ENCODE measurements at regions not wholly inside any gene's neighbourhood (a gene's known extent, or its start where the extent isn't known, plus 50 kb on each side); places are given as distances from the start of the nearest gene placed in this dataset.
"Not testable (repeated sequence)": the region's sequence is repeated elsewhere in the genome, so short reads cannot be mapped to it uniquely, and the experiment has no call there.

DNA sequence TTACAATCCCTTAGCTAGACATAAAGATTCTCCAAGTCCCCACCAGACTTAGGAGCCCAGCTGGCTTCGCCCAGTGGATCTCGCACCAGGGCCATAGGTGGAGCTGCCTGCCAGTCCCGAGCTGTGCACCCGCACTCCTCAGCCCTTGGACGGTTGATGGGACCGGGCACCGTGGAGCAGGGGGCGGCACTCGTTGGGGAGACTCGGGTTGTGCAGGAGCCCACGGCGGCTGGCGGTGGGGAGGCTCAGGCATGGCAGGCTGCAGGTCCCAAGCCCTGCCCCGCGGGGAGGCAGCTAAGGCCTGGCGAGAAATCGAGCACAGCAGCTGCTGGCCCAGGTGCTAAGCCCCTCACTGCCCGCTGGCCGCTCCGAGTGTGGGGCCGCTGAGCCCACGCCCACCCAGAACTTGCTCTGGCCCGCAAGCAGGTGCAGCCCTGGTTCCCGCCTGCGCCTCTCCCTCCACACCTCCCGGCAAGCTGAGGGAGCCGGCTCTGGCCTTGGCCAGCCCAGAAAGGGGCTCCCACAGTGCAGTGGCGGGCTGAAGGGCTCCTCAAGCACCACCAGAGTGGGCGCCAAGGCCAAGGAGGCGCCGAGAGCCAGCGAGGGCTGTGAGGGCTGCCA, 275.0 kb upstream of the PDE3A start:
- not testable (repeated sequence) for DNase-seq

DNA sequence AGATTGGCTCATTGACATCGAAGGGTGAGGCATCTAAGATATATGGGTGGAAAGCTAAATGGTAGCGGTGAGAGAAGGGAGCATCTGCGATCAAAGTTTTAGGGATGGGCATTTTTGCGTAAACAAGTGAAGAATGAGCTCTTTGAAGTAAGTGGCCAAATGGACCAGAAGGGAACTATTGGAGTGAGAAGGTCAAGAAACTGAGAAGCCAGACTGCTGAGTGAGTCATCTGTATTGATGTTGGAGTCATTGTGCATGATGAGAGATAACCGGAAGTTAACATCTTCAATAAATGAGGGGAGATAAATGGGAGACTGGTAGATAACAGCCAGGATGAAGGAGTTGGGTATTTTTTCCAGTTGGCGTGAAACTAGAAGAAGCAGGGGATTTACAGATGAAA, 271.9 kb upstream of the PDE3A start:
- no peak for DNase-seq

DNA sequence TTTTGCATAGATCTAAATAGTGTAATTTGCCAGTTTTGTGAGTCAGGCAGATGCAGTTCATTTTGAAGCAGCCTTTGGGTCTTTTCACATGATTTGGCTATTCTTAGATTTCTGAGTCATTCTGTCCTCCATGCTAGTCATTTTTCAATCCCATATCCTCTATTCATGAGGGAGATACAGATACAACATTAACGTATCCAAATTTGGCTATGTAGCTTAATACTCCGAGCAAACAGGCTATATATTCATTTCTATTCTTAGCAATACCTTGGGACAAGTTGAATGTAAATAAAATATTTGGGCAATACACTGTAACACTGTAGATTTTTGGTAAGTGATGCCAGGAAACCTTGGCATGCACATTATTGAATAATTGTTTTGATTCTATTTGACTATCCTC, 270.7 kb upstream of the PDE3A start:
- no peak for DNase-seq

DNA sequence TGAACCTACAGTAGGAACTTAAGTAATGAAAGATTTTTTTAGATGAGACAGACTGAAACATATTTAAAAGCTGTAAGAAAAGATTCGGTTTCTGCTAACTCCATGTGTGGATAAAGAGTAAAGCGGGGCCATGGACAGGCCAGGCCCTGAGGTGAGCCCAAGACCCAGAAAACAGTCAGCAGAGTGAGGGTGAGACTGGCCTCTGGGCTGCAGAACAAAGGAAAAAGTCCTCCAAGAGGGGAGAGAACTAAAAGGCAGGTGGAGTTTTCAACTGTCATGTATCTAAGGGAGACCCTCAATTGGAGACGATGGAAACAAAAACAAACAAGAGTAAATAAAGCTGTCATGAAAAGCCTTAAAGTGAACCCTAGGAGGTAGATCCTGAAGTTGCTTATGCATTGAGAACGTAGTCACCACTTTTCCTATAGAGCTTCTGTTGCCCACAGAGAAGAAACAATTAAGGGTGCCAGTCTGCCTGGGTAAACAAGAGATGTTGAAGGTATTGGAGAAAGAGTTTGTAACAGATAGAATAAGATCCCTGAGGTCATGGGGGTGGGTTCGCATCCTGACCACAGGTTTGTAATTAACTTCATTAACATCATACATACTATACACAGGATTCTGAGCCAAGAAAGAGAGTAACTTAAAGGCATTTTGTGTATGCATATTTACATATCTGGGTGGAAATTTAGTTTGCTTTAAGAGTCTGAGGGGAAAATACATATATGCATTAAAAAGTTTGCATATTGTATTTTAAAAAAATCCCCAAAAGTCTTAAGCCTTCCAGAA, 268.7 kb upstream of the PDE3A start:
- DNase-seq = no peak

DNA sequence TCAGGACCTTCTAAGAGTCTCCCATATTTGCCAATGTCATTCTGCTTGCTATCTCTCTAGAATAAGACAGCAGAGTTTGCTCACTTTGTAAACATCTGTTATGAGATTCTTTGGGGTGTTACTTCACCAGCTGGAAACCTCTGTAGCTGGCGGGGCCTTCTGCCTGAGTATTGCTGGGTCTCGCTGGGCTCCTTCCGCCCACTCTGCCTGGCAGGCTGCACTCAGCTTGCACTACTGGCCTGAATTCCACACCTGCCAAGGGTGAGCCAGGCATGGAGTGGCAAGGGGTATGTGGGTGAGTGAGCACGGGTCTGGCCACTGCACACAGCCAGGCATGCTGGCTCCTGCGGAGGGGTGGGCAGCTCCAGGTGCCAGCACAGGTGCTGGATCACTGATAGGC, 267.3 kb upstream of the PDE3A start:
- no peak for DNase-seq

DNA sequence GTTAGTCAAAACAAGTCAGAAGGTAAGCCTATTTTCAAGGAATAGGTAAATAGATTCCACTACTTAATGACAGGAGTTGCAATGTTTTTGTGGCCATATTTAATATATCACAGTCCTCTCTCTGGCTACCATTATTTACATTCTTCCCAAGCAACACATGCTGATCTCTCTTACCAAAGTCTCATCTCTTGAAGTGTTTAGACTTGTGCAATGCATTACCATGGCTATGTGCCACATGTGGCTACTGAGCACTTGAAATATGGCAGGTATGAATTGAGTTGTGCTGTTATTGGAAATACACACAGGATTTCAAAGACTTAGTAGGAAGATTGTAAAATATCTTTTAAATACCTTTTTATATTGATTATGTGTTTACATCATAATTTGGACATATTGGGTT, 262.4 kb upstream of the PDE3A start:
- no peak for DNase-seq

DNA sequence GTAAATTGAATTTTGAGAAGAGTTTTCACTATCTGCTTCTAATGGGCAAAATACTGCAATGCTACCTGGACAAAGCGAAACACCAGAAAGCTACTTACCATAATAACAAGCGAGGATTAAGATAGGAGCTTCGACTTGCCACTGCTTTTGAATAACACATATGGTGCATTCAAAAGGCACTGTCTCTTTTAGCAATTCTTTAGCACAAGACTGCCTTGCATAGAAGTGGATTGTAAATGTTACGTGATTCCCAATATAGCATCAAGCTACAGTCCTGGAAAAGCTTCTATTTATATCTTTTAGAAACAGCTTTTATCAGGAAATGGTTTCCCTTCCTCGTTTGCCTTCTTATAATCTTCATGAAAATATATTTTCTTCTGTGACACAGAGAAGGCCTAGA, 258.7 kb upstream of the PDE3A start:
- DNase-seq = no peak

DNA sequence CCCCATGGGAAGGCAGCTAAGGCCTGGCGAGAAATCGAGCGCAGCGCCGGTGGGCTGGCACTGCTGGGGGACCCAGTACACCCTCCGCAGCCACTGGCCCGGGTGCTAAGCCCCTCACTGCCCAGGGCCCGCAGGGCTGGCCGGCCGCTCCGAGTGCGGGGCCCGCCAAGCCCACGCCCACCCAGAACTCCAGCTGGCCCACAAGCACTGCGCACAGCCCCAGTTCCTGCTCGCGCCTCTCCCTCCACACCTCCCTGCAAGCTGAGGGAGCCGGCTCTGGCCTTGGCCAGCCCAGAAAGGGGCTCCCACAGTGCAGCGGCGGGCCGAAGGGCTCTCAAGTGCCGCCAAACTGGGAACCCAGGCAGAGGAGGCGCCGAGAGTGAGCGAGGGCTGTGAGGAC, 253.0 kb upstream of the PDE3A start:
- not testable (repeated sequence) for DNase-seq

DNA sequence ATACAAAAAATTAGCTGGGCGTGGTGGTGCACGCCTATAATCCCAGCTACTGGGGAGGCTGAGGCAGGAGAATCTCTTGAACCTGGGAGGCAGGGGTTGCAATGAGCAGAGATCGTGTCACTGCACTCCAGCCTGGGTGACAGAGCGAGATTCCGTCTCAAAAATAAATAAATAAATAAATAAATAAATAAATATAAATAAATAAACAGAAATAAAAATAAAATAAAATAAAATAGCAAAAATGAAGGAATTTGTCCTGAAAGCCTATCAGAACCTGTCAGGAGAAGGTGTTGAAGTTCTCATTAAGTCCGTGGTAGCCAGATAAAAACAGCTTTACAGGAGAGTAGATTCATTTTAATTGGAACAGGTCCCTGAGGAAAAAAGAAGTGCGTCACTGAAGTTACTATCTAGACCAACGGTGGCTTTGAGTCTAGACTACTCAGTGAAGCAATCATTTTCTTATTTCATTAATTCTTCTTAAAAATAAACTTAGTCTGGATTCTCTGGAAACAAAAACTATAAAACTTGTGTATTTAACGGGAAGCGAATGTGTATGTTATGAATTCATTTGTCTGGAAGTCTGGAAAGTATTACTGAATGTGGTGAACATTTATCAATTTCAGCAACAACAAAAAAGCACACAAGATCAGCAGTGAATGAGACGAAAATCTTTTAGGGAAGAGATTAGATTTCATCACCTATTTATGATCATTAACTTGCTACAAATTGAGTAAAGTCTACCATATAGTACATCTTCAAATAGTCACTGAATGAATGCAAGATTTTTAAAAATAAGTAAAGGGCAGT, 248.5 kb upstream of the PDE3A start:
- DNase-seq = no peak

DNA sequence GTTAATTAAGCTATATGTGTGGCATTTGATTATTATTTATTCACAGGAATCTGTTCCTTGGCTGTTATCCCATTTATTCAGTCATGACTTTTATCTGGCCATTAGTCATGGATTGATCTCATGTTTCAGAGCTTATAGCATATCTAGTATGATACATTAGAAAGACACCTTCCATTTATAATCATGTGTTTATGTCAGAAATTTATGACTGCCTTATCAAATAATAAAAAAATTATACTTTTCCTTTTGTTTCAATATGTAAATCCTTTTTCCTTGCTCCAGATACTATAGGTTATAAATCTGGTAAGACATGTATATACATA, 248.0 kb upstream of the PDE3A start:
- no peak for DNase-seq

DNA sequence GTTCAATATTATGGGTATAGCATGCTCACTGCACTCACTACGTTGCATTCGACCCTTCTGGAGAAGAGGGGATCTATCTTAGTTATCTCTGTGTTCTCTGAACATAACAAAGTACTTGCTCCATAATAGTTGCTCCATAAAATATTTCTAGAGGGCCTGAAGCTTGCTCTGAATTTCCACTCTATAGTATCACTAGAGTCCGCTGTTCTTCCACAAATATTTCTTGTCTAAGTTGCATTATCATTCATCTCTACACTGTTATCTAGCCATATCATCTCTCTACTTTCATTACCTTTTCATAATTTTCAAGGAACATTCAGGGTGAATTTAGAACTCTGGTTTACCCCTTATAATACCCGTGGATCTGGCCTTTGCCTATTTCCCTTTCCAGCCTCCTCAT, 246.1 kb upstream of the PDE3A start:
- no peak for DNase-seq

DNA sequence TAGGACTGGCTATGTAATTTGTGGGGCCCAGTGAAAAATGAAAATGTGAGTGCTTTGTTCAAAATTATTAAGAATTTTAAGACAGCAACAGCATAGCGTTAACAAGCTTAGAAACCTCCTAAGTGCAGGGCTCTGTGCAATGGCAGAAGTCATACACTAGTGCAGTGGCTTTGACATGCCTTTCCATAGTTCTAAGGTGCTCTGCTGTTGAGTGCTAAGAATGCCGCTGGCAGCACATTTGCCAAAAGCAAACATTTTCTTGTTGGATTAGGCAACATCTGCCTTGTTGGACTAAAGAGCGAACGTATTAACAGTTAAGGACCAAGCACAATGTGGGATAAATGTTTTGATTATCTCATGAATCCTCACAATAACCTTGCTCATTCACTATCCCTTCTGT, 244.9 kb upstream of the PDE3A start:
- DNase-seq = no peak

DNA sequence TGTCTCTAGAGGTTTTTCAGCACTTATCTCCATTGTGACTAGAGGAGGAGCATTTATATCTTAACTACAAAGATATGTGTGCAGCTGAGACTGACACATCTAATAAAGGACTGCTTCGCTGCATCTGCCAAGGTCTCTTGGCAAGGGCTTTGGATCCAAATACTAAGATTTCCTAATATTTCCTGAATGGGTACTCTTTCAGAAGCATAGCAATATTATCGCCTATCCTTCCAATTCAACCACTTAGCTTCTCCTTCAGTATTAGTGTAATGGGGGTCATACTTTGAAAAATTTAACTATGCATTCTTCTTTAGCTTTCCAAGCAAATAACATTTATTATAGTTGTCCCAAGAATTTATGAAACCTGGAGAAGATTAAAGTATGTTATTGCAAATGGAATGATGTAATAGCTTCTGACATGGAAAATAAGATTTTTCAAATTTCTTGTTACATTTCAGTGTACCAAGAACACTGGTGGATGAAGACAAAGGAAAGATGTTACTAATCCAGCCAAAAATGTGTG, 243.0 kb upstream of the PDE3A start:
- DNase-seq = no peak

DNA sequence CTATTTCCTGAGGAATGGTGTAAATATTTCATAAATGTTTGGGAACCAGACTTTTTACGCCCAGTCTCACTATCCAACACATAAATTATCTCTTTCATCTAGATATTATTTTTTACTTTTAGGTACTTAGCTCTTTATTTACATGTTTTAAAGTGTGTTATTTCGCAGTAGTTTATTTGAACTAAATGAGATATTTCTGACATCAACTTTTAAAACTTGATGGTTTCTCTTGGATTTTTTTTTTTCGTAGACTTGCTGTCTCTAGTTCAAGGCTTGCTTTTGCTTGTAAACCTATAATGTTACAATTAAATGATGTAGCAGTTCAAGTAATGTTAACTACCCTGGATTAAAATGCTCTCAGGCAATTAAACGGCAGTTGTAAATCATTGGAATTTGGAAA, 241.7 kb upstream of the PDE3A start:
- no peak for DNase-seq

DNA sequence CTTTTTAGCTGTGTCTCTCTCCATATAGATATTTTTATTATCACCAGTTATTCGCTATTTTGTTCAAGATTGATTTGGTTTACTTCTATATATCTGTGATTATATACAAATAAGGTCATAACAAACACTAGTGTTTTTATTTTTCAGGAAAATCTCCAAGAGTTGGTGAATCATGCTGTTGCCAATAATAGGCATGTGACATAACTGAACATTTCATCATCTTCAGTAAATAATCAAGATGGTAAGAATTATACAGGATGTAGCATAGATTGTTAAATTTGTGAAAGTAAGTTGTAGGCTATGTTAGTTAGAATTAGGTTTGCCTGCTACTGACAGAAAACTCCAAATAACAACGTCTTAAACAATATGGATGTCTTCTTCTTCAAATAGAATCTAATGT, 240.9 kb upstream of the PDE3A start:
- no peak for DNase-seq

DNA sequence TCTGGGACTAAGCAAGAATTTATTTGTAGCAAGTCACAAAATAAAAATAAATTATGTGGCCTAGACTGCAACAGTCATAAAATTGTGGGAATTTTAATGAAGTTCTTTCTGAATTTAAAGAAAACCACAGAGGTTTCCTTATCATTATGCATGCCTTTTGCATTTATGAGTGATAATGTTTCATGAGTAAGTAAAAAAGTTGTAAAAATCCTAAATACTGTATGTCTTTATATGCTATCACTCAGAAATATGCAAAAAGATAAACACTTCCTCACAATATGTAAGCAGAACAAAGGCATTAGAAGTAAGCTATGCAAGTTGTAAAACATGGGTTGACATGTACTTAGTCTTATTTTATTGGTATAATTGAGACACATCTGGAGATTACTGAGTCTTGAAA, 239.4 kb upstream of the PDE3A start:
- no peak for DNase-seq

DNA sequence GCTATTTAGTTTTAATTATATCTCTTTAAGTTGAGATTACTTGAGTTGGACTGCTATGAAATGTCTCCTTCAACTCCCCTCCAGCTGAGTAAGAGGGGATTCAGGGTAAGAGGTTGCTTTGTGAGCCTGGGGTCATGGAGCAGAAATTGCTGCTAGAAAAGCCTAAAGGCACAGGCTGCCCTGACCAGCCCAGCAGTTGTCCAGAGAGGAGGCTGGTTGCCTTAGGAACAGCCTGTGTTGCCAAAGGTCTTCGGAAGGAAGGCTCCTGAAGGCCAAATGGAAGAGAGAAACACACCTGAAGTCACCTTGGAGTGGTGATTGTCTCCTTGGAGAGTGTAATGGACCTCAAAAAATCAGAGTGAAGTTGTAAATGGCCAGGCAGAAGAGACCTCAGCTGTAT, 235.5 kb upstream of the PDE3A start:
- DNase-seq = no peak

DNA sequence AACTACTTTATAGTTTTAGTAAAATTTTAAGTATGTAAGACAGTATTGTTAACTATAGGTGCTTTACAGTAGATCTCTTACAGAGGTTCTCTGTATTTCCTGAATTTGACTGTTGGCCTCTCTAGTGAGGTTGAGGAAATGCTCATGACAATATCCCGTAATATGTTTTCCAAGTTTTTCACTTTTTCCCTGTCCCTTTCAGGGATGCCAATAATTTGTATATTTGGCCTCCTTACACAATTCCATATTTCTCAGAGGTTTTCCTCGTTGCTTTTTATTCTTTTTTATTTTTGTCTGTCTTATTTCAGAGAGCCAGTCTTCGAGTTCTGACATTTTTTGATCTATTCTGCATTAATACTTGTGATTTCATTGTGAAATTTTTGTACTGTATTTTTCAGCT, 233.7 kb upstream of the PDE3A start:
- DNase-seq = no peak

DNA sequence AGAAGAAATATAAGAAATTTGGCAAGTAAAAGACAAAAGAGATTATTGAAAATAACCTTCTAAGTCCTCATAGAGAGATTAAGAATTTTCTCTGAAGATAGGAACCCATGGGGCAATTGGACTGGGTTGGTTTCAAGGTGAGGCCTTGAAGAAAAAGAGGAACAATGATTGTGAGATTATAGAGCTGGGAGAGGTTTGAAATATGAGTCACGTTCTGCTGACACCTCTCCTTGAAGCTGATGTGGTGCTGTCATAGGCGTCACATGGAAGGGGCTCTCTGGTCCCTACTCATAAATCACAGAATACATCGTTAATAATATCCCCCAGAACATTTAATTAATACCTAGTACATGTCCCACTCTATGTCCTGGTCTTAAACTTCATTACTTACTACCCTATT, 227.6 kb upstream of the PDE3A start:
- no peak for DNase-seq

DNA sequence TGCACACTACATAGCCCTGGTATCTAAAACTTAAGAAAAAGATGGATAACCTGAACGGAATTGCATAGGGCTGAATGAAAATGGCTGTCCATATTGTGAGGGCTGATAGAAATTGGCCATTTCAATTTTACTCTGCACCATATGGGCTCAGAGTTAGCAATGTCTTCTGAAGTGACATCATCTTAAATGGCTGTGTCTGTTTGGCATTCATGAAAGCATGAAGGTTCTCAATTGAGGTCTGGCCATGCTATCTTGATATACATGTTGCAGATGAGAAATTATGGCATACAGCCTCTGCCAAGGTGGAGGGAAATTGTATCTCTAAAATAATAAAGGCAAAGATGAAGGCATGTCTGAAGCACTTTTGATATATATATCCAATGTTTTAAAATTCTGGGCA, 226.0 kb upstream of the PDE3A start:
- DNase-seq = no peak

DNA sequence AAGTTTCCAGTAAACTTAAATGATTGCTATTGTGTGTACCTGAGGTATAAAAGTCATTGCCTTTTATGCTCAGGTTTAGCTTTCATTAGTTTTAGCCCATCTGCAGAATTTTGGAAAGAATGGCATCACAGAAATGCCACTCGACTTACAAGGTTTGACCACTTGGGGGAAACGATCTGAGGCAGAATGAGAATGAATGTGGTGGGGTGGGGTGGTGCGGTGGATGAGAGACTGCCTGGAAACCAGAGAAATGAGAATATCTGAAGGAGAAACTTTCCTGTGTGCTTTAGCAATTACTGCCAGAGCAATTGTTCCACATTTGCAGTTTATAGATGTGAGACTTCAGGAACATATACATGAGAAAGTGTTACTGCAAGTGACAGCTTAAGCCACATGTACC, 225.4 kb upstream of the PDE3A start:
- no peak for DNase-seq

DNA sequence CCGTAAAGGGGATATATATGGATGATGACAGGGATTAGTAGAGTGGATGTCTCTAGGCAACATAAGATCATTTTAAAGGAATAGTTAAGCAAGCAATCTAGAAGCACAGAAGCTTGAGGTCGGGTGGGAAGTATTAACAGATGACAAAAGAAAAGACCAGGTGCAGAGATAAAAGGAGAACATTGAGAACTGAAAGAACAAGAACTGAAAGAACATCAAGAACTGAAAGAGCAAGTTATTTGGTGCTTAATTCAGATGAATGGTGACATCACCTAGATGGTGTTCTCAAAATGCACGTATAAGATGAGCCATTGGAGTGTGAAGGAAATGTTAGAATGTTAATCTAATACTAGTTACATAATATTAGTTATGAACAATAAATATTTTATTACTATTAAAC, 224.0 kb upstream of the PDE3A start:
- DNase-seq = no peak

DNA sequence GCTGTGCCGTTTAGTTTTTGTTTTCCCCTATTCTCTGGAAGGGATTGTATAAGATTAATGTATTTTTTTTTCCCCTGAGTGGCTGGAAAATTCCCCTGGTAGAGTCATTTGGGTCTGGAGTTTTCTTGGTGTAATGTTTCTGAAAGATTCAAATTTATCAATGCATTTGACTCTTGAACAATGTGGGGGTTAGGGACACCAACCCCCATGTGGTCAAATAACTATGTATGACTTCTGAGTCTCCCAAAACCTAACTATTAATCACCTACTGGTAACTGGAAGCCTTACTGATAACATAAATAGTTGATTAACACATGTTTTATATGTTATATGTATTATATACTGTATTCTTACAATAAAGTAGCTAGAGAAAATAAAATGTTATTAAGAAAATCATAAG, 220.1 kb upstream of the PDE3A start:
- DNase-seq = no peak

DNA sequence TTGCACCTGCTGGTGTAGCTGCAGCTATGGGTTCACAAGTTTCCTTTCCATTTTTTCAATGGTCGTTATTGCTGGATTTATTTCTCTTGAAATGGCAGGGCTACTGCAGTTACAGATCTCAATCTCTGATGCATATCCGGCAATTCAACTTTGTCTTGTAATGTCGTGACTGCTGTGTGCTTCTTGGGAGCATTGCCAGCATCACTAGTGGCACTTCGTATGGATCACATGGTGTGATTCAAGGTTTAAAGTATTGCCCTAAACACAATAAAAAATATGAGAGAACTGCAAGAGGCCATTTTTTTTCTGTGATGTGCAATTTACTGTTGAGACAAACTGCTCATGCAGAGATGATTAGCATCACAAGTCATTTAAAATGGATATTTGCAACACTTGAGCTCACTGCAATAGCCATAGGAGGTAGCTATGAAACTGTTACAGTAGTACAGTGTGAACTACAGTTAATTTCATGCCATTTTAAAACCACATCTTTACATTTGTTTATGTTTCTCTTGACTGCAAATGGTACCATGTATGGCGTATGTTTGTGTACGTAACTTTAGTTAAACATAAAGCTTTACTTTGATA, 217.4 kb upstream of the PDE3A start:
- DNase-seq = no peak

All from cerebellar nuclear complex (tissue), 1 donor.